Activated naive CD4-positive, alpha-beta T cell treated with anti-CD3 and anti-CD28 coated beads for 36 hours (primary cell): ENCODE measurements at regions not wholly inside any gene's neighbourhood (a gene's known extent, or its start where the extent isn't known, plus 50 kb on each side); places are given as distances from the start of the nearest gene placed in this dataset.
A peak's percentile ranks its signal among the peaks of the same experiment; 100 is the strongest.

Experiments
- CTCF ChIA-PET: fragments of 350-600 bp; sonication (Branson Sonifier 250); formaldehyde crosslinking; loops from one replicate; lab custom pipeline; 2021; ENCODE audit warnings: antibody characterized with exemption; lab: Charles Lee
- DNase-seq: peaks from one replicate; pipeline ENCODE4 v3.0.0-alpha.2; 2020
- H3K27ac Mint-ChIP-seq: one replicate; pipeline ENCODE4 v1.8.0; 2021; ENCODE audit warnings: mild to moderate bottlenecking, mixed read lengths
- H3K27me3 Mint-ChIP-seq: one replicate; pipeline ENCODE4 v1.8.0; 2021; ENCODE audit warnings: low read depth, mixed read lengths
- H3K36me3 Mint-ChIP-seq: one replicate; pipeline ENCODE4 v1.8.0; 2021; ENCODE audit warnings: low read depth, mixed read lengths
- H3K4me1 Mint-ChIP-seq: one replicate; pipeline ENCODE4 v1.8.0; 2021; ENCODE audit warnings: low read depth, mixed read lengths
- H3K4me3 Mint-ChIP-seq: one replicate; pipeline ENCODE4 v1.8.0; 2021; ENCODE audit warnings: mild to moderate bottlenecking, moderate library complexity, mixed read lengths
- H3K9me3 Mint-ChIP-seq: one replicate; pipeline ENCODE4 v1.8.0; 2021; ENCODE audit warnings: mixed read lengths
- intact Hi-C: fragments of 100-400 bp; cut with micrococcal nuclease; formaldehyde crosslinking; loops from one replicate; pipeline ENCODE4 v1.15.1; 2023

GRCh38 chr12:94872971-94873733 lies 130.3 kb downstream of the NDUFA12 start:
- no peak for DNase-seq
- H3K4me1 Mint-ChIP-seq = peaks cover 21% of the 10 kb centered on the region

GRCh38 chr12:94872671-94872970 lies 130.9 kb downstream of the NDUFA12 start:
- Mint-ChIP-seq H3K27ac (no peak overlapping the region), H3K27me3 (peaks cover 49% of the 10 kb centered on the region), H3K4me3 (peak overlapping the region; percentile 31), H3K36me3 (no peaks in the 10 kb centered on the region), H3K9me3 (no peaks in the 10 kb centered on the region), H3K4me1 (peaks cover 21% of the 10 kb centered on the region)
- intact Hi-C loops = no loop called here
- CTCF ChIA-PET = interaction anchor here (1.0 kb wide), 1 partner anchor 201 kb away, joined by 9 read pairs; the partner anchor contains the start of gene NR2C1
- DNase-seq = no peak

More at GRCh38 chr12:94872971-94873733, 130.3 kb downstream of the NDUFA12 start:
- Mint-ChIP-seq H3K4me3 (peak overlapping the region; percentile 31), H3K27ac (no peak overlapping the region), H3K9me3 (no peaks in the 10 kb centered on the region), H3K36me3 (no peaks in the 10 kb centered on the region), H3K27me3 (peaks cover 52% of the 10 kb centered on the region)
- CTCF ChIA-PET = interaction anchor here (1.0 kb wide), 1 partner anchor 200 kb away, joined by 9 read pairs; the partner anchor contains the start of gene NR2C1
- intact Hi-C loops = no loop called here

GRCh38 chr12:94872007-94872653 lies 131.4 kb downstream of the NDUFA12 start:
- DNase-seq = no peak
- CTCF ChIA-PET = no interaction called here
- no peaks in the 10 kb centered on the region for H3K36me3 Mint-ChIP-seq
- no peaks in the 10 kb centered on the region for H3K9me3 Mint-ChIP-seq
- H3K4me1 Mint-ChIP-seq = peaks cover 21% of the 10 kb centered on the region
- intact Hi-C loops = no loop called here
- no peak overlapping the region for H3K27ac Mint-ChIP-seq
- H3K27me3 Mint-ChIP-seq = peaks cover 47% of the 10 kb centered on the region
- H3K4me3 Mint-ChIP-seq = no peak overlapping the region

GRCh38 chr12:94870511-94870910 lies 133.0 kb downstream of the NDUFA12 start:
- peaks cover 40% of the 10 kb centered on the region for H3K27me3 Mint-ChIP-seq
- no peaks in the 10 kb centered on the region for H3K36me3 Mint-ChIP-seq
- intact Hi-C loops = no loop called here
- CTCF ChIA-PET = no interaction called here
- no peak overlapping the region for H3K4me3 Mint-ChIP-seq
- no peak for DNase-seq
- no peak overlapping the region for H3K27ac Mint-ChIP-seq
- peaks cover 18% of the 10 kb centered on the region for H3K4me1 Mint-ChIP-seq
- H3K9me3 Mint-ChIP-seq = no peaks in the 10 kb centered on the region

DNA sequence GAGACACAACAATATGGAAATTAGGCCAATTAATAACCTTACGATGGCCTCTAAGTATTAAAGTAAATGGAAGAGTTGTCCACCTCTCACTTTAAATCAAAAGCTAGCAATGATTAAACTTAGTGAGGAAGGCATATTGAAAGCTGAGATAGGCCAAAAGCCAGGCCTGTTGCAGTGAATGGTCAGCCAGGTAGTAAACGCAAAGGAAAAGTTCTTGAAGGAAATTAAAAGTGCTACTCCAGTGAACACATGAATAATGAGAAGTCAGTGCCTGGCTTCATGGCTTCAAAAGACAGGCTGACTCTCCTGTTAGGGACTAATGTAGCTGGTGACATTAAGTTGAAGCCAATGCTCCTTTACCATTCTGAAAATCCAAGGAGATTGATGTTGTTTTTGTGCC lies 135.3 kb downstream of the NDUFA12 start:
- H3K27ac Mint-ChIP-seq = no peak overlapping the region
- no peak overlapping the region for H3K4me3 Mint-ChIP-seq
- DNase-seq = no peak
- no peaks in the 10 kb centered on the region for H3K36me3 Mint-ChIP-seq
- peaks cover 24% of the 10 kb centered on the region for H3K27me3 Mint-ChIP-seq
- CTCF ChIA-PET = no interaction called here
- H3K4me1 Mint-ChIP-seq = peaks cover 3% of the 10 kb centered on the region
- intact Hi-C loops = no loop called here
- H3K9me3 Mint-ChIP-seq = no peaks in the 10 kb centered on the region

GRCh38 chr12:94867066-94867855 lies 136.2 kb downstream of the NDUFA12 start:
- Mint-ChIP-seq H3K27ac (no peak overlapping the region), H3K27me3 (peaks cover 18% of the 10 kb centered on the region)

GRCh38 chr12:94864987-94865386 lies 138.5 kb downstream of the NDUFA12 start:
- no peaks in the 10 kb centered on the region for H3K9me3 Mint-ChIP-seq
- CTCF ChIA-PET = interaction anchor here (1.3 kb wide), 1 partner anchor 10 kb away, joined by 3 read pairs; no protein-coding TSS in a partner anchor
- DNase-seq = no peak
- H3K4me3 Mint-ChIP-seq = no peak overlapping the region
- H3K36me3 Mint-ChIP-seq = no peaks in the 10 kb centered on the region
- H3K27ac Mint-ChIP-seq = no peak overlapping the region
- peaks cover 2% of the 10 kb centered on the region for H3K27me3 Mint-ChIP-seq
- intact Hi-C loops = no loop called here
- H3K4me1 Mint-ChIP-seq = no peaks in the 10 kb centered on the region

More at GRCh38 chr12:94867066-94867855, 136.2 kb downstream of the NDUFA12 start:
- H3K36me3 Mint-ChIP-seq = no peaks in the 10 kb centered on the region
- H3K4me1 Mint-ChIP-seq = no peaks in the 10 kb centered on the region
- no peak overlapping the region for H3K4me3 Mint-ChIP-seq
- no peaks in the 10 kb centered on the region for H3K9me3 Mint-ChIP-seq
- intact Hi-C loops = no loop called here
- DNase-seq = no peak
- CTCF ChIA-PET = no interaction called here

DNA sequence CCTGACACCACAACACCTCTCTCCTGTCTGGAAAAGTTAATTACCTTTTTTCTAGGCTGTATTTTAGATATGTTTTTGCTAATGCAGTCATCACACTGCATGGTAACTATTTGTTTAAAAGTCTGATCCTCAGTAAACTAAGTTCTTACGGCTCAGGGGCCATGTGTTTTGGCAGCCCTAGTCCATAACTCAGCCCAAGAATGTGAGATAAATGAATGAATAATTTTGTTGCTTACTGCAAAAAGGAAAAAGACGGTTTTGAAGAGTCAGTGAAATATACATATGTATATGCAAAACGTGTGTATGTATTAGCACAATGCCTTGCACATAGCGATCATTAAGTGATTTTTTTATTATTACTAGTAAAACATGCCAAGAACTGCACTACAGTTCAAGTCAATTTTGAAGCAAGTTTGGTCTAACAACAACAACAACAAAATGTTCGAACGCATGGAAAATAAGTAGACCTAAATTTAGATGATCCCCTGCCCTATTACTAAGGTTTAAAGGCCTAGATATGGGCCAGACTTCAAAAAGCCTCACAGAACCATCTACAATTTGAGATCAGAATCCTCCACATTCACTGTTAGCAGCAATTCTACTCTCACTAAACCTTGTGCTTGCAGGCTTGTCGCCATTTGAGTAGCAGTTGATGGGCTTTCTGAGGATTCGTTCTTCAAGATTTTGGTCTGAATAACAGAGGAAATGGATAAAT lies 140.0 kb downstream of the NDUFA12 start:
- no peaks in the 10 kb centered on the region for H3K36me3 Mint-ChIP-seq
- intact Hi-C loops = no loop called here
- H3K4me3 Mint-ChIP-seq = no peak overlapping the region
- no peaks in the 10 kb centered on the region for H3K27me3 Mint-ChIP-seq
- H3K4me1 Mint-ChIP-seq = no peaks in the 10 kb centered on the region
- no peak for DNase-seq
- CTCF ChIA-PET = no interaction called here
- H3K9me3 Mint-ChIP-seq = no peaks in the 10 kb centered on the region
- no peak overlapping the region for H3K27ac Mint-ChIP-seq

GRCh38 chr12:94862421-94862820 lies 141.1 kb downstream of the NDUFA12 start:
- intact Hi-C loops = no loop called here
- CTCF ChIA-PET = no interaction called here
- no peak for DNase-seq
- no peak overlapping the region for H3K4me3 Mint-ChIP-seq
- no peaks in the 10 kb centered on the region for H3K9me3 Mint-ChIP-seq
- H3K27me3 Mint-ChIP-seq = peaks cover 6% of the 10 kb centered on the region
- H3K27ac Mint-ChIP-seq = no peak overlapping the region
- no peaks in the 10 kb centered on the region for H3K36me3 Mint-ChIP-seq
- no peaks in the 10 kb centered on the region for H3K4me1 Mint-ChIP-seq

DNA sequence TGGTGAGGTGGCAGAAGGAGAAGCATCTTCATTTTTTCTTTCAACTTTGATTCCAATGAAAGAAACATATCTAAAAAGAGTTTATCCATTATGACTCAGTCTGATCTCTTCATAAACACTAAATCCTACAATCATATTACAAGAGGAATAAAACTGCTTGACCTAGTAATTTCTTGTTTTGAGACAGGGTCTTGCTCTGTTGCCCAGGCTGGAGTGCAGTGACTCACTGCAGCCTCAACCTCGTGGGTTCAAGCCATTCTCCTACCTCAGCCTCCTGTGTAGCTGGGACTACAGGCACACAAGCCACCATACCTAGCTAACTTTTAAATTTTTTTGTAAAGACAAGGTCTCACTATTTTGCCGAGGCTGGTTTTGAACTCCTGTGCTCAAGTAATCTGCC lies 147.2 kb downstream of the NDUFA12 start:
- H3K27ac Mint-ChIP-seq = no peak overlapping the region

GRCh38 chr12:94855853-94856252 lies 147.6 kb downstream of the NDUFA12 start:
- Mint-ChIP-seq H3K4me1 (peaks cover 5% of the 10 kb centered on the region), H3K27ac (no peak overlapping the region), H3K4me3 (no peak overlapping the region), H3K9me3 (no peaks in the 10 kb centered on the region), H3K27me3 (peaks cover 13% of the 10 kb centered on the region), H3K36me3 (no peaks in the 10 kb centered on the region)
- DNase-seq = no peak
- intact Hi-C loops = no loop called here
- CTCF ChIA-PET = no interaction called here

More for the DNA sequence above, 147.2 kb downstream of the NDUFA12 start:
- Mint-ChIP-seq H3K4me3 (no peak overlapping the region), H3K9me3 (no peaks in the 10 kb centered on the region), H3K27me3 (peaks cover 13% of the 10 kb centered on the region), H3K36me3 (no peaks in the 10 kb centered on the region), H3K4me1 (peaks cover 5% of the 10 kb centered on the region)
- DNase-seq = no peak
- CTCF ChIA-PET = no interaction called here
- intact Hi-C loops = no loop called here
